T1000 (cell line): ENCODE measurements at regions not wholly inside any gene's neighbourhood (a gene's known extent, or its start where the extent isn't known, plus 50 kb on each side); places are given as distances from the start of the nearest gene placed in this dataset.

Experiments
- DNase-seq: peaks from one replicate; lab custom pipeline; 2025; ENCODE audit warnings: mixed read lengths; lab: John Stamatoyannopoulos, UW

GRCh38 chr15:58329781-58330671 is 101.8 kb upstream of the LIPC start:
- no peak for DNase-seq

- DNase-seq: no peak
These were observed 100.8 kb upstream of the LIPC start for GRCh38 chr15:58330741-58331559.

- no peak for DNase-seq
These were observed 100.3 kb upstream of the LIPC start for GRCh38 chr15:58331560-58331912.

- peak; percentile 92 for DNase-seq
These were observed 99.7 kb upstream of the LIPC start for GRCh38 chr15:58331913-58332675.

- no peak for DNase-seq
These were observed 99.0 kb upstream of the LIPC start for GRCh38 chr15:58332676-58333400.

- no peak for DNase-seq
These were observed 97.0 kb upstream of the LIPC start for GRCh38 chr15:58334803-58335202.

GRCh38 chr15:58336161-58336560 is 95.6 kb upstream of the LIPC start:
- no peak for DNase-seq

- no peak for DNase-seq
These were observed 91.6 kb upstream of the LIPC start for GRCh38 chr15:58340176-58340575.

- no peak for DNase-seq
These were observed 89.3 kb upstream of the LIPC start for GRCh38 chr15:58342508-58342907.

- no peak for DNase-seq
These were observed 87.3 kb upstream of the LIPC start for GRCh38 chr15:58344213-58345070.

- DNase-seq: peak; percentile 76
These were observed 85.4 kb upstream of the LIPC start for GRCh38 chr15:58346361-58346760.

GRCh38 chr15:58348095-58348812 is 83.5 kb upstream of the LIPC start:
- no peak for DNase-seq

GRCh38 chr15:58352026-58352929 is 79.5 kb upstream of the LIPC start:
- DNase-seq: no peak

- DNase-seq: no peak
These were observed 76.3 kb upstream of the LIPC start for GRCh38 chr15:58355382-58355971.

GRCh38 chr15:58355973-58356372 is 75.8 kb upstream of the LIPC start:
- no peak for DNase-seq

GRCh38 chr15:58357529-58358476 is 74.0 kb upstream of the LIPC start:
- no peak for DNase-seq

GRCh38 chr15:58360421-58361090 is 71.2 kb upstream of the LIPC start:
- DNase-seq: no peak
